Right atrium auricular region (tissue), 2 donors: ENCODE measurements at regions not wholly inside any gene's neighbourhood (a gene's known extent, or its start where the extent isn't known, plus 50 kb on each side); places are given as distances from the start of the nearest gene placed in this dataset.
A peak's percentile ranks its signal among the peaks of the same experiment; 100 is the strongest.

Source experiments
- DNase-seq: peaks from one replicate; pipeline ENCODE4 v3.0.0-alpha.2; 2019; ENCODE audit warnings: low spot score
- H3K27ac ChIP-seq, 2 donors: fragments of 200-600 bp; sonication (generic); 1 replicate in 1 of 2; 2 replicates in 1 of 2; pipeline ENCODE4 v1.5.1; 2016 to 2019
- H3K27me3 ChIP-seq, 2 donors: fragments of 200-600 bp; sonication (generic); one replicate each; pipeline versions ENCODE4 v1.5.1 to v1.6.0; 2017 to 2019
- H3K36me3 ChIP-seq: fragments of 200-600 bp; sonication (generic); one replicate; pipeline ENCODE4 v1.5.1; 2016
- H3K4me1 ChIP-seq, 2 donors: fragments of 200-600 bp; sonication (generic); one replicate each; pipeline versions ENCODE4 v1.5.1 to v1.6.0; 2017 to 2019
- H3K4me3 ChIP-seq, 2 donors: fragments of 200-600 bp; sonication (generic); 1 replicate in 1 of 2; 2 replicates in 1 of 2; pipeline ENCODE4 v1.5.1; 2017 to 2019; ENCODE audit warnings: mild to moderate bottlenecking in 1 of 2, moderate library complexity in 1 of 2
- H3K9me3 ChIP-seq, 2 donors: fragments of 200-600 bp; sonication (generic); one replicate each; pipeline ENCODE4 v1.5.1; 2019
- CTCF ChIP-seq, 2 donors: fragments of 200-600 bp; sonication (generic); IDR thresholded peaks; one replicate each; pipeline ENCODE4 v1.5.1; 2019; ENCODE audit warnings: antibody characterized with exemption in 2 of 2

- H3K4me3 ChIP-seq = no peak overlapping the region
- peak; percentile 7 for DNase-seq
- no peaks in the 10 kb centered on the region for H3K27me3 ChIP-seq
- no peak for TF ChIP-seq CTCF (IDR thresholded peaks at IDR 0.05)
- H3K4me1 ChIP-seq = peaks cover 0 to 10% of the 10 kb centered on the region in 2 donors
- H3K9me3 ChIP-seq = no peaks in the 10 kb centered on the region
- no peaks in the 10 kb centered on the region for H3K36me3 ChIP-seq
- no peak overlapping the region for H3K27ac ChIP-seq
These were observed 86.7 kb upstream of the TRIM2 start for GRCh38 chr4:153117554-153117953.

GRCh38 chr4:153119626-153120025 is 84.6 kb upstream of the TRIM2 start:
- H3K27ac ChIP-seq = no peak overlapping the region
- H3K4me1 ChIP-seq = peaks cover 0 to 10% of the 10 kb centered on the region in 2 donors
- no peaks in the 10 kb centered on the region for H3K36me3 ChIP-seq
- no peaks in the 10 kb centered on the region for H3K9me3 ChIP-seq
- DNase-seq = peak; percentile 16
- H3K4me3 ChIP-seq = no peak overlapping the region
- no peaks in the 10 kb centered on the region for H3K27me3 ChIP-seq
- TF ChIP-seq CTCF (IDR thresholded peaks at IDR 0.05) = no peak

GRCh38 chr4:153120235-153120634 is 84.0 kb upstream of the TRIM2 start:
- H3K4me3 ChIP-seq = no peak overlapping the region
- DNase-seq = no peak
- TF ChIP-seq CTCF (IDR thresholded peaks at IDR 0.05) = no peak
- no peaks in the 10 kb centered on the region for H3K27me3 ChIP-seq
- H3K4me1 ChIP-seq = peaks cover 0 to 7% of the 10 kb centered on the region in 2 donors
- H3K27ac ChIP-seq = no peak overlapping the region
- H3K36me3 ChIP-seq = no peaks in the 10 kb centered on the region
- H3K9me3 ChIP-seq = no peaks in the 10 kb centered on the region

GRCh38 chr4:153122855-153123254 is 81.4 kb upstream of the TRIM2 start:
- H3K36me3 ChIP-seq = no peaks in the 10 kb centered on the region
- no peaks in the 10 kb centered on the region for H3K4me1 ChIP-seq
- DNase-seq = no peak
- TF ChIP-seq CTCF (IDR thresholded peaks at IDR 0.05) = no peak
- H3K4me3 ChIP-seq = no peak overlapping the region
- no peaks in the 10 kb centered on the region for H3K27me3 ChIP-seq
- no peaks in the 10 kb centered on the region for H3K9me3 ChIP-seq
- H3K27ac ChIP-seq = no peak overlapping the region

GRCh38 chr4:153126137-153126536 is 78.1 kb upstream of the TRIM2 start:
- TF ChIP-seq CTCF (IDR thresholded peaks at IDR 0.05) = no peak
- H3K36me3 ChIP-seq = no peaks in the 10 kb centered on the region
- H3K4me3 ChIP-seq = no peak overlapping the region
- H3K9me3 ChIP-seq = no peaks in the 10 kb centered on the region
- H3K27ac ChIP-seq = no peak overlapping the region
- no peak for DNase-seq
- H3K27me3 ChIP-seq = no peaks in the 10 kb centered on the region
- no peaks in the 10 kb centered on the region for H3K4me1 ChIP-seq

GRCh38 chr4:153127760-153128494 is 76.3 kb upstream of the TRIM2 start:
- no peak overlapping the region for H3K4me3 ChIP-seq
- H3K9me3 ChIP-seq = no peaks in the 10 kb centered on the region
- TF ChIP-seq CTCF (IDR thresholded peaks at IDR 0.05) = peak; percentile 70 to 85
- no peak overlapping the region for H3K27ac ChIP-seq
- no peaks in the 10 kb centered on the region for H3K4me1 ChIP-seq
- no peaks in the 10 kb centered on the region for H3K27me3 ChIP-seq
- DNase-seq = peak; percentile 90
- no peaks in the 10 kb centered on the region for H3K36me3 ChIP-seq
